A549 (cell line): ENCODE measurements at regions not wholly inside any gene's neighbourhood (a gene's known extent, or its start where the extent isn't known, plus 50 kb on each side); places are given as distances from the start of the nearest gene placed in this dataset.

Experiments used
- ATAC-seq, 2 experiments: fragments of 200-7000 bp in 1 of 2; fragments of >200 bp in 1 of 2; cut with Nextera tagmentation in 1 of 2; cut with Tn5 transposase in 1 of 2; 3 replicates each; pipeline versions ENCODE4 v1.8.0 to v1.9.1; 2018 to 2020; ENCODE audit warnings: mild to moderate bottlenecking in 1 of 2, moderate library complexity in 1 of 2
- CTCF ChIA-PET: fragments of 300-600 bp; sonication (Branson Sonifier 250); formaldehyde crosslinking; extraction: SDS; loops from one replicate; lab custom pipeline; 2021; ENCODE audit warnings: antibody characterized with exemption, inconsistent platforms; lab: Yijun Ruan, JAX
- POLR2A ChIA-PET: fragments of 350-600 bp; formaldehyde crosslinking; extraction: SDS; loops from one replicate; lab custom pipeline; 2021; ENCODE audit warnings: antibody characterized with exemption, inconsistent platforms; lab: Yijun Ruan, JAX
- DNase-seq, 2 experiments: peaks; one replicate each; pipeline versions ENCODE4 v3.0.0 to v3.0.0-alpha.2; 2011 to 2016; ENCODE audit warnings: low read depth in 1 of 2, low spot score in 1 of 2
- FAIRE-seq: peaks from 2 replicates; lab custom pipeline; 2011; peaks lifted over from hg19 to GRCh38; lab: Jason Lieb, UNC
- H3K27ac ChIP-seq, 2 experiments: fragments of >200 bp; sonication (Bioruptor Twin); formaldehyde crosslinking; 3 replicates each; pipeline ENCODE4 v1.5.1; 2016 to 2017
- H3K4me1 ChIP-seq: fragments of >200 bp; sonication (Bioruptor Twin); formaldehyde crosslinking; 3 replicates; pipeline ENCODE4 v1.6.1; 2016
- H3K4me2 ChIP-seq: fragments of >200 bp; sonication (Bioruptor Twin); formaldehyde crosslinking; 3 replicates; pipeline ENCODE4 v1.6.1; 2016
- H3K4me3 ChIP-seq: fragments of >200 bp; sonication (Bioruptor Twin); formaldehyde crosslinking; 3 replicates; pipeline ENCODE4 v1.5.1; 2016
- H3K9me3 ChIP-seq: fragments of >200 bp; sonication (Bioruptor Twin); formaldehyde crosslinking; 3 replicates; pipeline ENCODE4 v1.6.1; 2016
- ATOH8 ChIP-seq: fragments of 250-450 bp; sonication (Bioruptor Pico); IDR thresholded peaks from 2 replicates; pipeline ENCODE4 v1.5.0; 2020; ENCODE audit warnings: low read depth, mild to moderate bottlenecking, moderate library complexity
- BCL3 ChIP-seq: fragments of >200 bp; sonication (Bioruptor Twin); formaldehyde crosslinking; IDR thresholded peaks from 3 replicates; pipeline ENCODE4 v1.6.1; 2016
- CBX8 ChIP-seq: fragments of 200-600 bp; sonication (generic); IDR thresholded peaks from 2 replicates; pipeline ENCODE4 v1.6.1; 2016
- CHD4 ChIP-seq: fragments of 200-600 bp; sonication (generic); IDR thresholded peaks from 2 replicates; pipeline ENCODE4 v1.6.1; 2016; ENCODE audit warnings: antibody characterized with exemption, mild to moderate bottlenecking, borderline replicate concordance
- E2F6 ChIP-seq: IDR thresholded peaks from 2 replicates; pipeline ENCODE4 v1.6.1; 2012; ENCODE audit warnings: low read depth, borderline replicate concordance
- EHMT2 ChIP-seq: fragments of 200-600 bp; sonication (generic); IDR thresholded peaks from 2 replicates; pipeline ENCODE4 v1.6.1; 2016; ENCODE audit warnings: antibody characterized with exemption, low read depth, mild to moderate bottlenecking, moderate library complexity
- EP300 ChIP-seq, 2 experiments: fragments of >200 bp; sonication (Bioruptor Twin); formaldehyde crosslinking; IDR thresholded peaks; 2 replicates in 1 of 2; 3 replicates in 1 of 2; pipeline ENCODE4 v1.6.1; 2016 to 2017
- HMGXB4 ChIP-seq: fragments of 250-450 bp; sonication (Bioruptor Pico); IDR thresholded peaks from 2 replicates; pipeline ENCODE4 v1.5.0; 2021; ENCODE audit warnings: mild to moderate bottlenecking, moderate library complexity, borderline replicate concordance
- HOXB13 ChIP-seq: fragments of 250-450 bp; sonication (Bioruptor Pico); IDR thresholded peaks from 2 replicates; pipeline ENCODE4 v1.5.0; 2020; ENCODE audit warnings: low read depth, mild to moderate bottlenecking, moderate library complexity
- KDM5A ChIP-seq: fragments of 200-600 bp; sonication (generic); IDR thresholded peaks from 2 replicates; pipeline ENCODE4 v1.6.1; 2016; ENCODE audit warnings: antibody characterized with exemption, mild to moderate bottlenecking
- MAZ ChIP-seq: fragments of 150-350 bp; IDR thresholded peaks from 2 replicates; pipeline ENCODE4 v1.6.1; 2014; ENCODE audit warnings: antibody characterized with exemption, low read depth, low read length, borderline replicate concordance
- NR3C1 ChIP-seq: fragments of >200 bp; sonication (Bioruptor Twin); formaldehyde crosslinking; IDR thresholded peaks from 3 replicates; pipeline ENCODE4 v1.6.1; 2017
- POLR2A ChIP-seq: IDR thresholded peaks from 2 replicates; pipeline ENCODE4 v1.6.1; 2012; ENCODE audit warnings: mild to moderate bottlenecking, low read length
- RAD21 ChIP-seq, 2 experiments: fragments of >200 bp in 1 of 2; sonication (Bioruptor Twin) in 1 of 2; formaldehyde crosslinking in 1 of 2; IDR thresholded peaks in 1 of 2; conservative IDR thresholded peaks in 1 of 2; 2 replicates in 1 of 2; 3 replicates in 1 of 2; pipeline ENCODE4 v1.6.1; 2012 to 2018; ENCODE audit warnings: inconsistent platforms in 1 of 2
- RARB ChIP-seq: fragments of 250-450 bp; sonication (Bioruptor Pico); IDR thresholded peaks from 2 replicates; pipeline ENCODE4 v1.8.0; 2021; ENCODE audit warnings: mild to moderate bottlenecking, moderate library complexity
- RCOR1 ChIP-seq: fragments of 150-350 bp; IDR thresholded peaks from 2 replicates; pipeline ENCODE4 v1.6.1; 2014; ENCODE audit warnings: antibody characterized with exemption, low read length, low read depth
- REST ChIP-seq: fragments of 200-600 bp; sonication (generic); IDR thresholded peaks from 2 replicates; pipeline ENCODE4 v1.6.1; 2016; ENCODE audit warnings: antibody characterized with exemption, mild to moderate bottlenecking, moderate library complexity
- RNF2 ChIP-seq: fragments of 200-600 bp; sonication (generic); IDR thresholded peaks from 2 replicates; pipeline ENCODE4 v1.6.1; 2016; ENCODE audit warnings: low read depth, mild to moderate bottlenecking, antibody characterized with exemption, moderate library complexity, borderline replicate concordance
- SMC3 ChIP-seq: fragments of >200 bp; sonication (Bioruptor Twin); formaldehyde crosslinking; IDR thresholded peaks from 3 replicates; pipeline ENCODE4 v1.6.1; 2018; ENCODE audit warnings: inconsistent platforms
- SREBF2 ChIP-seq: fragments of 450-650 bp; IDR thresholded peaks from 2 replicates; pipeline ENCODE4 v1.6.1; 2014; ENCODE audit warnings: mild to moderate bottlenecking, moderate library complexity
- ZFP36 ChIP-seq: fragments of 450-650 bp; IDR thresholded peaks from 2 replicates; pipeline ENCODE4 v1.6.1; 2014; ENCODE audit warnings: borderline replicate concordance; ENCODE audit not compliant: partially characterized antibody
- ZSCAN20 ChIP-seq: fragments of 250-450 bp; sonication (Bioruptor Pico); IDR thresholded peaks from 2 replicates; pipeline ENCODE4 v1.8.0; 2022; ENCODE audit warnings: mild to moderate bottlenecking, moderate library complexity
- WGBS: methylation state at CpG from one replicate; pipeline ENCODE4 v1.1.6; 2017; ENCODE audit errors: missing lambda C conversion rate; 5-methylcytosine and 5-hydroxymethylcytosine counted together

- no peak for TF ChIP-seq SMC3
Measured at GRCh38 chr18:68509902-68510301, 205.0 kb downstream of the TMX3 start (continued).

GRCh38 chr18:68507781-68508180 lies 207.1 kb downstream of the TMX3 start:
- no peak overlapping the region for H3K4me2 ChIP-seq
- POLR2A ChIA-PET: no interaction called here
- H3K4me3 ChIP-seq: no peak overlapping the region
- H3K4me1 ChIP-seq: no peaks in the 10 kb centered on the region
- WGBS: 8% methylated on average over 2 of the region's 2 CpGs
- no peak for DNase-seq
- no peak overlapping the region for H3K27ac ChIP-seq
- TF ChIP-seq ATOH8 (CRISPR knock-in tag): no peak
- no peak for FAIRE-seq
- CTCF ChIA-PET: no interaction called here
- no peaks in the 10 kb centered on the region for H3K9me3 ChIP-seq
- no peak for ATAC-seq

GRCh38 chr18:68505178-68505574 lies 209.7 kb downstream of the TMX3 start:
- no peak for FAIRE-seq
- 10% methylated on average over 3 of the region's 3 CpGs for WGBS
- H3K4me1 ChIP-seq: no peaks in the 10 kb centered on the region
- H3K4me3 ChIP-seq: no peak overlapping the region
- ATAC-seq: no peak
- CTCF ChIA-PET: no interaction called here
- no peak for DNase-seq
- no peak for TF ChIP-seq E2F6
- TF ChIP-seq EP300 (IDR thresholded peaks at IDR 0.05): no peak
- no peak for TF ChIP-seq EHMT2
- TF ChIP-seq REST: no peak
- TF ChIP-seq HMGXB4: no peak
- TF ChIP-seq, all 56 proteins: peak for 0
- POLR2A ChIA-PET: no interaction called here
- Histone ChIP-seq H3K4me2 (no peak overlapping the region), H3K9me3 (no peaks in the 10 kb centered on the region), H3K27ac (no peak overlapping the region)

- FAIRE-seq: no peak
- POLR2A ChIA-PET: no interaction called here
- Histone ChIP-seq H3K4me3 (no peak overlapping the region), H3K27ac (no peak overlapping the region), H3K9me3 (no peaks in the 10 kb centered on the region), H3K4me1 (no peaks in the 10 kb centered on the region), H3K4me2 (no peak overlapping the region)
- WGBS: 5% methylated on average over 2 of the region's 2 CpGs
- CTCF ChIA-PET: no interaction called here
- no peak for ATAC-seq
- DNase-seq: no peak
- TF ChIP-seq CHD4 (no peak), NR3C1 (no peak), MAZ (no peak), CBX8 (no peak), BCL3 (no peak), RARB (CRISPR knock-in tag) (no peak), SREBF2 (no peak), RAD21 (conservative IDR thresholded peaks at IDR 0.05 in 1 of 2, IDR thresholded peaks at IDR 0.05 in 1 of 2) (no peak), ZFP36 (no peak), KDM5A (no peak), ATOH8 (CRISPR knock-in tag) (no peak), RCOR1 (no peak), ZSCAN20 (CRISPR knock-in tag) (no peak), HOXB13 (CRISPR knock-in tag) (no peak), POLR2A (no peak), RNF2 (no peak), EP300 (IDR thresholded peaks at IDR 0.05) (no peak)
Measured at GRCh38 chr18:68504441-68505177, 210.3 kb downstream of the TMX3 start.
